HUES48 (cell line): ENCODE measurements at regions not wholly inside any gene's neighbourhood (a gene's known extent, or its start where the extent isn't known, plus 50 kb on each side); places are given as distances from the start of the nearest gene placed in this dataset.

Experiments
- H3K27ac ChIP-seq: one replicate; pipeline ENCODE4 v1.7.0; 2013; ENCODE audit warnings: low read depth, low read length, inconsistent platforms
- H3K27me3 ChIP-seq: 2 replicates; pipeline ENCODE4 v1.6.1; 2013; ENCODE audit warnings: mild to moderate bottlenecking, low read length; ENCODE audit not compliant: control insufficient read depth, insufficient read depth
- H3K36me3 ChIP-seq: 2 replicates; pipeline ENCODE4 v1.6.1; 2013; ENCODE audit warnings: low read length; ENCODE audit not compliant: control insufficient read depth, insufficient read depth
- H3K4me1 ChIP-seq: 2 replicates; pipeline ENCODE4 v1.6.1; 2013; ENCODE audit warnings: mild to moderate bottlenecking, low read length; ENCODE audit not compliant: control insufficient read depth, insufficient read depth
- H3K4me3 ChIP-seq: 2 replicates; pipeline ENCODE4 v1.5.1; 2013; ENCODE audit warnings: mild to moderate bottlenecking, low read depth, low read length
- H3K9ac ChIP-seq: 2 replicates; pipeline ENCODE4 v1.6.1; 2013; ENCODE audit warnings: mild to moderate bottlenecking, low read depth, low read length, moderate library complexity
- H3K9me3 ChIP-seq: 2 replicates; pipeline ENCODE4 v1.6.1; 2013; ENCODE audit warnings: low read length; ENCODE audit not compliant: control insufficient read depth, insufficient read depth

DNA sequence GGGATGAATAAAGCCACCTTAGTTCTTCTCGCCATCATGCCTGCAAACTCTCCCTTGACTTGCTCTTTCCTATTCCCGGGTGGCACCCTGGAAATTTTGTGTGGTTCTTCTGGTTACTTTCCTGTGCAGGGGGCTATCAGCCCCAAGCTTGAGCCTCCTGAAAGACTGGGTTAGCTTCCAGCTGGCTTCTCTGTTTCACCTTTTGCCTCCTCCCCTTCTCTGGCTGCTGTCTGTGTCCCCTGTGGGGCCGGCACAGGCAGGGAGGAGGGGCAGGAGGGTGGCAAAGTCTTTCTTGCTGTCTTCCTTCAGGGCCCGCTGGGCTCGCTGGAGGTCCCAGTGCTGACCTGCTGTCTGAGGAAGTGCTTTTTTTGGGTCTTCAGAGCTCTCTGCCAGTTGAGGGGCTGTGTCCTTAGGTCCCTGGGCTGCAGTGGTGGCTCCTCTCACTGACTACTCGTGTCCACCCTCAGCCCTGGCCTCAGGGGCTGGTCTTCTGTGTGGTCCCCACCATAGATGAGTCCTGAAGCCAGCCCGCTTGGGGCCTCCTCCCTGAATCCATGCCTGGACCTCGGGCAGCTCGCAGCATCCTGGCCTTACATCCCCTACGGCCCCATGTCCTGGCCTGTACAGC, 196.5 kb downstream of the KLF13 start:
- Histone ChIP-seq H3K4me1 (peaks cover 7% of the 10 kb centered on the region; the same call in 1 of the 2 replicates), H3K36me3 (no peaks in the 10 kb centered on the region), H3K9ac (no peak overlapping the region), H3K27me3 (no peaks in the 10 kb centered on the region), H3K9me3 (no peaks in the 10 kb centered on the region), H3K27ac (no peak overlapping the region), H3K4me3 (no peak overlapping the region)

DNA sequence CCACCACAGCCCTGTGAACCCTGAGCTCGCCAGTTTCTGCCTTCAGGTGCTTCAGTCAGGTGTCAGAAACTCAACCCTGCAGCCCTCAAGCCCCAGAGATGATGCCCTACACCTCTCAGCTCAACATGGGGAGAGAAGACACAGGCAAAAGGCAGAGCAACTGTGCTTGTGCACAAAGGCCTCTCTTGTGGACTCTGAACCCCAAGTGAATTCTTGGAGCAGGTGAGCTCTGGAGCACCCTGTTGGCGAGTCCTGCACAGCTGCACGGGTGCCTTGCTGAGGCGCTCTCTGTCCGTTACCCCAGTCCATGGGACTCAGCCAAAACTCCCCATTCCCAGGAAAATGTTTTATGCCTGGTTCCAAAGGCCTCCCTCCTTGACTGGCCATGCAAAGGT, 197.0 kb downstream of the KLF13 start:
- Histone ChIP-seq H3K9ac (no peak overlapping the region), H3K9me3 (no peaks in the 10 kb centered on the region), H3K4me3 (no peak overlapping the region), H3K27me3 (no peaks in the 10 kb centered on the region), H3K36me3 (no peaks in the 10 kb centered on the region), H3K27ac (no peak overlapping the region), H3K4me1 (peaks cover 7% of the 10 kb centered on the region; the same call in 1 of the 2 replicates)

DNA sequence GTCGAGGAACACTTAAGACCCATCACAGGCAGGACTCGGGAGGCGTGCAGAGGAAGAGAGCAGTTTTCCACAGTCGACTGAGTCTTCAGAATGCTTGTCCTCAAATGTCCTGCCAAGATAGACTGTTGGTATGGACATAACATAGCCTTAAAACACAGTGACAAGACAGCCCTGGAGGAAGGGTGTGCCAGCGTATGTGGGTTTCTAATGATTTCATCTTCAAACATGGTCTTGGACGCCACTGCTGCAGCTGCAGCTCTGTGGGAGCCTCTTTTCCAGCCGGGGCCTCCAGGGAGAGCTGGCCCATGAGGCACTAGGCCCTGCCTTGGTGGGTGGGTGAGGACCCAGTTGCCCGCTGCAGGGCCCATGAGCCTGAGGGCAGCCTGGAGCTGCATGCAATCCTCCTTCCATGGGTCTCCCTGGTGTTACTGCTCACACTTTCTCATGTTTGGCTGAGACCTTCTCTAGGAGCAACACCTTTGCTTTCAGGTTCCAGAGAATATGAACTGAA, 198.6 kb downstream of the KLF13 start:
- H3K9ac ChIP-seq = no peak overlapping the region
- no peak overlapping the region for H3K27ac ChIP-seq
- H3K4me3 ChIP-seq = no peak overlapping the region
- H3K27me3 ChIP-seq = no peaks in the 10 kb centered on the region
- no peaks in the 10 kb centered on the region for H3K36me3 ChIP-seq
- H3K4me1 ChIP-seq = peaks cover 7% of the 10 kb centered on the region; the same call in 1 of the 2 replicates
- H3K9me3 ChIP-seq = no peaks in the 10 kb centered on the region

DNA sequence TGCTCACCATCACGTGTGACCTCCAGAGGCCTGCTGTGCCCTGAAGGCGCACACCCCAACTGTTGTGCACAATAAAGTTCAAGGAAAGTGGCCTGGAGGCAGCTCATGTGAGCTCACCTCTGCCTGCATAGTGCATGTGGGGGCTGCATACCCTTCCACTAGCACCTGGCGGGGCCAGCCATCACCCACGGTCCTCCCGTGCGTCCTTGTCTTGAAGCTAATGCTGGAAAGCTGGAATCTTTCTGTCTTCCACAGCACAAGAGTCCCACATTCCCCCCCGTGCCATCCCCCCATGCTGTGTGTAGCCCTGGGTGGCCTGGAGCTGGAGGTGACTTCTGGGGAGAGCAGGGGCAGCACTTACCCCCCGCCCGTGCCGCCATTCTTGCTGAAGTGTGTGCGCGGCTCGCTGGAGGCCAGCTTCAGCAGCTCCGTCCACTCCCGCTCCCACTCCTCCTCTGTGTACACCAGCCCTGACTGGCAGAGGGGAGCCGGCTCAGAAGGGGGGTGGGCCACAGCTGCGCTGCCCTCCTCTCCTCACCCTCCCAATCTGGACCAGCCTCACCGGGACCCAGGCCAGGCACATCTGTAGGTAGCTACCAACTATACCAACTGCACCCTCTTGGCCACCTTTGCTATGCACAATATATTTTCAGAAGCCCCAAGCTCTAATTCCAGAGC, 199.5 kb downstream of the KLF13 start:
- no peaks in the 10 kb centered on the region for H3K27me3 ChIP-seq
- H3K4me1 ChIP-seq = peaks cover 7% of the 10 kb centered on the region; the same call in 1 of the 2 replicates
- H3K27ac ChIP-seq = no peak overlapping the region
- H3K9me3 ChIP-seq = no peaks in the 10 kb centered on the region
- no peak overlapping the region for H3K4me3 ChIP-seq
- no peaks in the 10 kb centered on the region for H3K36me3 ChIP-seq
- no peak overlapping the region for H3K9ac ChIP-seq

GRCh38 chr15:31526916-31527690, 200.5 kb downstream of the KLF13 start:
- Histone ChIP-seq H3K4me1 (peaks cover 7% of the 10 kb centered on the region; the same call in 1 of the 2 replicates), H3K27ac (no peak overlapping the region), H3K9me3 (no peaks in the 10 kb centered on the region), H3K36me3 (no peaks in the 10 kb centered on the region), H3K27me3 (no peaks in the 10 kb centered on the region), H3K4me3 (no peak overlapping the region), H3K9ac (no peak overlapping the region)

- Histone ChIP-seq H3K27me3 (no peaks in the 10 kb centered on the region), H3K27ac (no peak overlapping the region), H3K9ac (no peak overlapping the region), H3K9me3 (no peaks in the 10 kb centered on the region), H3K36me3 (no peaks in the 10 kb centered on the region), H3K4me3 (no peak overlapping the region), H3K4me1 (peaks cover 7% of the 10 kb centered on the region; the same call in 1 of the 2 replicates)
Measured at GRCh38 chr15:31528846-31529245, 202.2 kb downstream of the KLF13 start.

- Histone ChIP-seq H3K27me3 (no peaks in the 10 kb centered on the region; the same call in 1 of the 2 replicates), H3K9ac (no peak overlapping the region), H3K9me3 (no peaks in the 10 kb centered on the region), H3K4me3 (no peak overlapping the region), H3K36me3 (no peaks in the 10 kb centered on the region), H3K4me1 (no peaks in the 10 kb centered on the region; the same call in 1 of the 2 replicates), H3K27ac (no peak overlapping the region)
Measured at GRCh38 chr15:31537770-31538592, 211.3 kb downstream of the KLF13 start.

GRCh38 chr15:31540633-31541032, 214.0 kb downstream of the KLF13 start:
- Histone ChIP-seq H3K27me3 (no peaks in the 10 kb centered on the region; the same call in 1 of the 2 replicates), H3K9ac (no peak overlapping the region), H3K4me1 (no peaks in the 10 kb centered on the region; the same call in 1 of the 2 replicates), H3K4me3 (no peak overlapping the region), H3K36me3 (no peaks in the 10 kb centered on the region), H3K27ac (no peak overlapping the region), H3K9me3 (no peaks in the 10 kb centered on the region)

- no peaks in the 10 kb centered on the region for H3K27me3 ChIP-seq
Measured at GRCh38 chr15:31544361-31544760, 217.7 kb downstream of the KLF13 start.

DNA sequence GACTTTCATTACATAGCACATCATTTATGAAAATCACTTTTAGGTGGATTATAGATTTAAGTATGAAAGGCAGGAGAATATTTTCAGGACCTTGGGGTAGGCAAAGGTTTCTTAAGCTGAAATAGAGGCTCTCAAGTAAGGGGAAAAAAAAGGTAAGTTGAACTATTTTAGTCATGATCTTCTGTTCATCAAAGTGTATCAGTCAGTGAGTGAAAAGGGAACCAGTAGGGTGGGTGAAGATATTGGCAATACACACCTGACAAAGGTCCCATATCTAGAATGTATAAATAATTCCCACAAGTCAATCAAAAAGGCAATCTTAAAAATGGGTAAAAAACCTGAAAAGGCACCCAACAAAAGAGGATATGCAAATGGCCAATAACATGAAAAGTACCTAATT, 218.6 kb downstream of the KLF13 start:
- no peaks in the 10 kb centered on the region for H3K27me3 ChIP-seq
- H3K9me3 ChIP-seq = no peaks in the 10 kb centered on the region
- H3K36me3 ChIP-seq = no peaks in the 10 kb centered on the region
- no peak overlapping the region for H3K9ac ChIP-seq
- H3K27ac ChIP-seq = no peak overlapping the region
- H3K4me1 ChIP-seq = no peaks in the 10 kb centered on the region
- H3K4me3 ChIP-seq = no peak overlapping the region

More at GRCh38 chr15:31544361-31544760, 217.7 kb downstream of the KLF13 start:
- Histone ChIP-seq H3K4me3 (no peak overlapping the region), H3K9ac (no peak overlapping the region), H3K4me1 (no peaks in the 10 kb centered on the region), H3K9me3 (no peaks in the 10 kb centered on the region), H3K27ac (no peak overlapping the region), H3K36me3 (no peaks in the 10 kb centered on the region)
